ENCODE measurements at regions not wholly inside any gene's neighbourhood (a gene's known extent, or its start where the extent isn't known, plus 50 kb on each side); places are given as distances from the start of the nearest gene placed in this dataset.

DNA sequence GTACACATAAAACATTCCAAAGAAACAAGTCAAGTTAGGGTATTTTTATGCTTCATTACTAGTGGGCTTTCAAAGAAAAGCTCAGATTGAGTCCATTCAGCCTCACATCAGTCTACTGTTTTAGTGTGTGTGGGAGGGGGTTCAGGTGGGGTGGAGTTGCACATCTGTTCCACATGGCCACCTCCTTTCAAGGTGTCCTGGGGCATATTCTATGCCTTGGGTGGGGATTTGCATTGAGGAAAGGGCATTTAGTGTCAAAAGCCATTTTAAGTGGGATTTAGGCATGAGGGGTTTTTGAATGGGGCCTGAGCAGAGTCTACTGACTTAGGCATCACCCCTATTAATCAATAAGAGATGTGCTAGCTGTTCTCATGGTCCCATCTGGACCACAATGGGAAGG, 983.1 kb downstream of the TLE4 start:
- no peak for DNase-seq (ENCODE audit: low read depth)

DNA sequence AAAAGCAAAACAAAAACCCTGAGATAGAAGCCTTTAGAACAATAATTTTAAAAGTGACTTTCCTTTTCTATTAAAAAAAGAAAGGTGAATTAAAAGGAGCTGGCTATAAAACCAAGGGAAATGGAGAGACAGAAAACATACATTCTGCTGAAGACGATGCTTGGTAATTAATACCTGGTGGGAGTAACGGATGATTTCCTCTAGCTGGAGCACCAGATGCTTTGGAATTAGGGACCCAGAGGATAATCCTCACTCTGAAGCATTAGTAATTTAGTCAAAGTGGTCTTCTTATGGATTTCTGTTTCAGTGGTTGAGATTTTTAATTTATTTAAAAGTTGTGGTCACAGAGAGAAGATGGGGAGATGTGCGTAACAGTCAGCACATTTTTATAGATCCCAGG, 982.5 kb downstream of the TLE4 start:
- DNase-seq (ENCODE audit: low read depth), result no peak

DNA sequence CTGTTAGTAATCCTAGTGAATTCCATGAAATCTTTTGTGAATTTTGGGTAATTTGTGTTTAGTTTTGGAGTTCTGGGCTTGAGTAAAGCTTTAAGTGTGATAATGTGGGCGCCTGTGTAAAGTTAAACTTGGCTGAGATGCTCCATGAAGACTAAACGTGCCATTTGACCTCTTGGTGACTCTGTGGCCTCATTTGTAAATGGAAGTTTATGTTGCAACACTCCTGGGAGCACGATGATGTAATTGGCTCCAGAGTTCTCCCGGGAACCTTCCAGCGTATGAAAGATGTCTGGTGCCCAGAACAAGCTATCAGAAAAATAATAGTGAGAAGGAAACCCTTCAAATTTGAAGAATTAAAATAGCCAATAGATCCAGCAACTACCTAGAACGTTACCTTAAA, 981.2 kb downstream of the TLE4 start:
- no peak for DNase-seq (ENCODE audit: low read depth)

DNA sequence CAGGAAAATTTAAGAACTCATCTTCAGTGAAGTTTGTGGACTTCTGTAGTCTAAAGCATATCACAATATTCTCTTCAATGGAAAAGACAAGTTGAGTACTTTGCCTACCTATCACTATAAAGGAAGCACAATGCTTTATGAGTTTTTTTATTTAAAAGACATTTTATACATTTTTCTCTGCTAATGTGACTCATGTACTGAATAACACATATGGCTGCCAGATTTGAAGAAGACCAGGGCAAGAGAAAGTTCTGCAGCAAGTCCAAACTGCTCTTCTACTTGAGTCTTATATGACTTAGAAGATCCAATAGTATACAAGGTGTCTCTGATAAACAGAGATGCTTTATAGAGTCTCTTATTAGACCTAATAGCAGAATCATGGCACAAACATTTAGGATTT, 978.4 kb downstream of the TLE4 start:
- no peak for DNase-seq (ENCODE audit: low read depth)

DNA sequence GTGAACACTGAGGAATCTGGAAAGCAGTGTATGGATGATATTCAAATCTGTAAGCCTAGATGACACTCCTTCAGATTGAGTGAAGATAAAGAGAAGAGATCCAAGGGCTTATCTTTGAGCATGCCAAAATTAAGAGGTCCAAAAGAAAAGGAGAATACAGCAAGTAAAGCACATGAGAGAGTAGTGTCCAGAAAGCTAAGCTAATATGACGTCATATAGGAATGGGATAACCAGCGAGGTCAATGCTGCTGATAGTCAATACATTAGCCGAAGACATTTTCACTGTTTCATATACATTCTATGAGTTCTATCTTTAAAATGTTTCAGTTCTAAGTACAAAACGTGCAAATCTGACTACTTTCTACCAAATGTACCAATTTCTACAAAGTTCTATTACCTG, 975.8 kb downstream of the TLE4 start:
- DNase-seq (ENCODE audit: low read depth), result no peak

GRCh38 chr9:80540387-80540786, 968.6 kb downstream of the TLE4 start:
- DNase-seq (ENCODE audit: low read depth), result no peak

GRCh38 chr9:80538976-80539375, 967.2 kb downstream of the TLE4 start:
- peak; percentile 20 for DNase-seq (ENCODE audit: low read depth)

DNA sequence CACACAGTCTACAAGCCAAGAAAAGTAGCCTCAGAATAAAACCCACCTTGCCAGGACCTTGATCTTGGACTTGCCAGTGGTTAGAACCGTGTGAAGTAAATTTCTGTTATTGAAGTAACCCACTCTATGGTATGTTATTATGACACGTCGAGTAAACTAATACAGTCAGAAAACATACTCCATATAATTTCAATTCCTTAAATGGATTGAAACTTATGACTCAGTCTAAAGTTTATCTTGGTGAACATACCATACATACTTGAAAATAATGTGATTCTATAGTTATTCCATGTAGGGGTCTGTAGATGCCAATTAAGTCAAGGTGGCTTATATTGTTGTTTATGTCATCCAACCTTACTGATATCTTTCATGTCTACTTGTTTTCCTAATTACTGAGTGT, 950.7 kb downstream of the TLE4 start:
- no peak for DNase-seq (ENCODE audit: low read depth)

DNA sequence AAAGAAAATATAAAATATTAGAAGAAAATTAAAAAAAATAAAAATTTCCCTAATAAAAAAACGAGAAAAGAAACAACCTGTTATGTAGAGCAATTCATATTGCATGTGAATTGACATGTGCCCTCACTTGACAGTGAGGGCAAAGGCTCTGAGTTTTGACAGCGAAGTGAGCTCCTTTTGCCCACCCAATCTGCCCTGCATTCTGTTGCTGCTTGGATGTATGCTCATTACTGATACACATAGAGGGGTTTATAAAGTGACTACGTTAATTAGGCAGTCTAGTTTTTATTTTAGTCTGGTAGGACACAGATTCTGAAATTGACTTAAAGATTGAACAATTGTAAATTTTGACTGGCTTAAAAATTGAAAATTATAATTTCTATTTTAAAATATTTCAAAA, 949.4 kb downstream of the TLE4 start:
- no peak for DNase-seq (ENCODE audit: low read depth)

DNA sequence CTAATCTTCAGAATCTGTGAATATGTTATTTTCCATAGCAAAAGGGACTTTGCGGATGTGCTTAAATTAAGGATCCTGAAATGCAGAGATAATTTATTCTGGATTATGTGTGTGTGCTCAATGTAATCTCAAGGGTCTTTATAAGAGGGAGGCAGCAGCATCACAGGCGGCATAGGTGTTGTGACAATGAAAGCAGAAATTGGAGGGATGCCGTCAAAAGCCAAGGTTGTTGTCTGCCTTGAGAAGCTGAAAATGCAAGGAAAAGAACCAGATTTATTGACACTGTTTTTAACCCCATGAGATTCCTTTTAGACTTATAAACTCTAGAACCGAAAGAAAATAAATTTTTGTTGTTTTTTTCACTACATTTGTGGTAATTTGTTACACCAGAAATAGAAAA, 948.5 kb downstream of the TLE4 start:
- no peak for DNase-seq (ENCODE audit: low read depth)

DNA sequence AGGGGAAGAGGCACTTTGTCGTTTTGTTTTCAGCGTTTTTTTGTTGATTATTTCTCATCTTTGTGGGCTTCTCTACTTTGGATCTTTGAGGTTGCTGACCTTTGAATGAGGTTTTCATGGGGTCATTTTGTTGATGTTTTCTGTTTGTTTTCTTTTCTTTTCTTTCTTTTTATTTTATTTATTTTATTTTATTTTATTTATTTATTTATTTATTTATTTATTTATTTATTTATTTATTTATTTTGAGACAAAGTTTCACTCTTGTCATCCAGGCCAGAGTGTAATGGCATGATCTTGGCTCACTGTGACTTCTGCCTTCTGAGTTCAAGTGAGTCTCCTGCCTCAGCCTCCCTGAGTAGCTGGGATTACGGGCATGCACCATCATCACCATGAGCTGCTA, 946.7 kb downstream of the TLE4 start:
- no peak for DNase-seq (ENCODE audit: low read depth)

DNA sequence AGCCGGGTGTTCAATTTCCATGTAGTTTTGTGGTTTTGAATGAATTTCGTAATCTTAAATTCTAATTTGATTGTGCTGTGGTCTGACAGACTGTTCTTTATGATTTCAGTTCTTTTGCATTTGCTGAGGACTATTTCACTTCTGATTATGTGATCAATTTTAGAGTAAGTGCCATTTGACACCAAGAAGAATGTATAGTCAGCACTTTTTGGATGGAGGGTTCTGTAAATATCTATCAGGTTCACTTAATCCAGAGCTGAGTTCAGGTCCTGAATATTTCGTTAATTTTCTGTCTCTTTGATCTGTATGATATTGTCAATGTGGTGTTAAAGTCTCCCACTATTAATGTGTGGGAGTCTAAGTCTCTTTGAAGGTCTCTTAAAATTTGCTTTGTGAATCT, 944.9 kb downstream of the TLE4 start:
- DNase-seq (ENCODE audit: low read depth), result no peak

GRCh38 chr9:80509358-80509757, 937.6 kb downstream of the TLE4 start:
- no peak for DNase-seq (ENCODE audit: low read depth)

DNA sequence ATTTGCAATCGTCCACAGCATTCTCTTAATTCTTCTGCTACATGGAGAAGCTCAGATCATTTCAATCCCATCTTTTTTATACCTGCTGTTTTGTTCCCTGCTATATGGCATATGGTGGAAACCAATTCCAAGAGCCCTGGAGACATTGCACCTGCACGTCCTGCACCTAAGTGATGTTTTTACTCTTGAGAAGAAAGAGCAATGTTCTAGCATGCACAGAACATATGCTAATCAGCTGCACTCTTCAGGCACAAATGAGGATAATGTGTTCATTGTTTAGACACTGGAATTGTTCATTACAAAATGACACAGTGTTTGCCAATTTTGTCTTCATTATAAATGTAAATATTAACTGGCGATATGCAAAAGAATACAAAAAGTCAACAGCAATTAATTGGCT, 935.8 kb downstream of the TLE4 start:
- no peak for DNase-seq (ENCODE audit: low read depth)

DNA sequence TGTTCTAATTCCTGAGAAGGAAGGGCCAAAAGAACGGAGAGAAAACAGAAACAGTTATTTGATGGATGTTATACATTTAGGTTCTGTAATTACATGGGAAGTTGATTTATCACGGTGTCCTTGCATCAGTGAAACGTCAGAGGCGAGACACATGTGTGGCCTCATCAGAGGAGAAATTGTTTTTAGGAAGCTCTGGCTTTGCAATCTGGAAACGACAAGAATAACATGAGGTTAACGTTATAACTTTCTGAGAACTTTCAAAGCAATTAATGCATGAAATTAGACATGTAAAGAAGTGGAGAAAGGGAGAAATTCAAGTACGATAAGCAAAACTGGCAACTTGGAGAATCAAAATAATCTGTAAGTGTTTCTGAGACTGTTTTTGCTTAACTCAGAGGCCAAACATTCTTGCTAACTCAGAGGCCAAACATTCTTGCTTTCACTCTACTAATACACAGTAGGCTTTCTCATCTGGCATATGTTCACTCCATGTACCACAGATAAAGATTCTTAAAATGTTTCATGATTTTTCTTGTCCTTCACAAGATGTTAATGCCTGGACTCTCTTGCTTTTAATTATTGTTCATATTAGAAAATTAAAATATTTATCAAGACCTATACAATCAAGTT, 933.0 kb downstream of the TLE4 start:
- no peak for DNase-seq (ENCODE audit: low read depth)

- peak; percentile 74 for DNase-seq (ENCODE audit: low read depth)
Measured at GRCh38 chr9:80503671-80504281, 932.0 kb downstream of the TLE4 start.

DNA sequence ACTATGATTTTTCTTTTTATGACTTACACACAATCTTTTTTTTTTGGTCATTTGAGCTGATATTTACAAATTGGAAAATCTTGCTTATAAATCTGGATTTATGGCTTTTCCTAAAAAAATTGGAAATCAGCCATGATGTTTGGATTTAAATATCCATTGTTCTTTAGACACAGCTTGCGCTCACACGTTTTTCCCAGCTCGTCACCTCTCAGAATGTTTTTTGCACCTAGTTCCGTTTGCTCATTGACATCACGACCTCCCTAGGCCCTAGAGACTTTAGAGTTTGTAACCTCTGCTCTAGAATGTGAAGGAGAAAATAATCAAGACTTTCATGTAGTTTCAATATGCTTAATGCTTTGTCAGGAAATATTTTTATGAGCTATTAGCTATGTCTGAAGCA, 930.5 kb downstream of the TLE4 start:
- DNase-seq (ENCODE audit: low read depth), result no peak

DNA sequence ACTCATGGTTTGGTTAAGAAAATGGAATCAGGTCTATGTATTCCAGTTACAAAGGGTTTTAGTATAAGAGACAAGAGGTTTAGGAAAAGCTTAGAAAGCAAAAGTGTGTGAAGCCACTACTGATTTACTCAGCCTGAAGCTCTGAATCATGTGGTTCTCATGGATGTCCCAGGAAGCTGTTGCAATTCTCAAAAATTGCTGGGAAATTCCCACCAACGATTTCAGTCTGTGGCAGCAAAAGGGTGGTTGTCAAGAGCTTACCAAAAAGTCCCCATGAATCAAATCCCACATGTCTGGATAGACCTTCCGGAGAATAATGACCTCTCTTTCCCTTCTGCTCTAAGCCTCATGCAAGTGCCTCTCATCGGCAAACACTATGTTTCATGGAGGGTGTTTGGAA, 929.9 kb downstream of the TLE4 start:
- DNase-seq (ENCODE audit: low read depth), result no peak

DNA sequence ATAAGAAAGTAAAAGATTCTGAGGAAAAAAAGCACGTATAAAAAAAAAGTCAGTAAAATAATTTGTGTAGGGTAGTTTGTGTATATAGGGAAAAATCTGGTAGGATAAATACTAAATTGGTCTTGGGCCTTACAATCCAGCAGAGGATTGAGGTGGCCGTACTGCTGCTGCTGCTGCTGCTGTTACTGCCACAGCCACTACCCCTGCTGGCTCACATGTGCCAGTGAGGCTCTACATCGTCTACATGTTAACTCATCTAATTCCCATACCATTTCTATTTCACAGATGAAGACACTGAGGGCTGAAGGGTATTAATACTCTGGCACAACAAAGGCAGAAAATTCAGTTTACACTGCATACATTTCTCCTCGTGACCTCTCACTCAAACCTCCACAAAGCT, 928.5 kb downstream of the TLE4 start:
- no peak for DNase-seq (ENCODE audit: low read depth)

- no peak for DNase-seq (ENCODE audit: low read depth)
Measured at GRCh38 chr9:80498001-80498555, 926.3 kb downstream of the TLE4 start.

GRCh38 chr9:80496901-80497556, 925.3 kb downstream of the TLE4 start:
- DNase-seq (ENCODE audit: low read depth), result no peak

GRCh38 chr9:80493258-80493657, 921.5 kb downstream of the TLE4 start:
- no peak for DNase-seq (ENCODE audit: low read depth)

- no peak for DNase-seq (ENCODE audit: low read depth)
Measured at GRCh38 chr9:80492221-80492620, 920.5 kb downstream of the TLE4 start.

All from forelimb muscle (tissue), 1 donor.